GM12878 (cell line): ENCODE measurements at regions not wholly inside any gene's neighbourhood (a gene's known extent, or its start where the extent isn't known, plus 50 kb on each side); places are given as distances from the start of the nearest gene placed in this dataset.

Experiments
- CBFB ChIP-seq: IDR thresholded peaks from 2 replicates; pipeline ENCODE4 v1.6.1; 2016; ENCODE audit warnings: antibody characterized with exemption, low read depth
- CREB1 ChIP-seq: IDR thresholded peaks from 2 replicates; pipeline ENCODE4 v1.6.1; 2012; ENCODE audit warnings: low read depth, mild to moderate bottlenecking, inconsistent platforms
- DPF2 ChIP-seq: fragments of 450-650 bp; IDR thresholded peaks from 2 replicates; pipeline ENCODE4 v1.6.1; 2017; ENCODE audit warnings: mild to moderate bottlenecking
- ETV6 ChIP-seq, 2 experiments: fragments of 450-650 bp in 1 of 2; IDR thresholded peaks in 1 of 2; conservative IDR thresholded peaks in 1 of 2; 2 replicates each; pipeline ENCODE4 v1.6.1; 2014; ENCODE audit warnings: antibody characterized with exemption in 1 of 2, borderline replicate concordance in 1 of 2, low read depth in 1 of 2, mild to moderate bottlenecking in 1 of 2, moderate library complexity in 1 of 2
- EZH2 ChIP-seq: IDR thresholded peaks from 2 replicates; pipeline ENCODE4 v1.6.1; 2012; ENCODE audit warnings: low read depth, mild to moderate bottlenecking, control low read depth, inconsistent platforms, low read length, borderline replicate concordance; ENCODE audit not compliant: control insufficient read depth
- FOXM1 ChIP-seq: IDR thresholded peaks from 2 replicates; pipeline ENCODE4 v1.6.1; 2012; ENCODE audit warnings: low read depth, mild to moderate bottlenecking, inconsistent platforms, low read length, moderate library complexity
- NFYB ChIP-seq: IDR thresholded peaks from 2 replicates; pipeline ENCODE4 v1.6.1; 2011; ENCODE audit warnings: low read depth, mild to moderate bottlenecking, low read length, improper control_type of control experiment, moderate library complexity; ENCODE audit not compliant: insufficient read depth
- PAX8 ChIP-seq: fragments of 450-650 bp; IDR thresholded peaks from 2 replicates; pipeline ENCODE4 v1.6.1; 2017; ENCODE audit warnings: mild to moderate bottlenecking, moderate library complexity
- SMAD5 ChIP-seq: IDR thresholded peaks from 2 replicates; pipeline ENCODE4 v1.6.1; 2016; ENCODE audit warnings: antibody characterized with exemption, low read depth
- YBX1 ChIP-seq: fragments of 450-650 bp; IDR thresholded peaks from 2 replicates; pipeline ENCODE4 v1.6.1; 2016; ENCODE audit warnings: antibody characterized with exemption
- ZSCAN29 ChIP-seq: fragments of 450-650 bp; IDR thresholded peaks from 2 replicates; pipeline ENCODE4 v1.6.1; 2017; ENCODE audit warnings: mild to moderate bottlenecking, moderate library complexity
- TF ChIP-seq, protein P1 (sequence below), 3 experiments: IDR thresholded peaks in 2 of 3; conservative IDR thresholded peaks in 1 of 3; 2 replicates each; pipeline ENCODE4 v1.5.1; 2011; ENCODE audit warnings: low read depth in 3 of 3, low read length in 3 of 3, mild to moderate bottlenecking in 3 of 3, control low read depth in 2 of 3, moderate library complexity in 2 of 3, inconsistent platforms in 1 of 3, mixed read lengths in 1 of 3; ENCODE audit not compliant: control insufficient read depth in 2 of 3, insufficient read depth in 1 of 3; ENCODE audit errors: extremely low read depth in 1 of 3

DNA sequence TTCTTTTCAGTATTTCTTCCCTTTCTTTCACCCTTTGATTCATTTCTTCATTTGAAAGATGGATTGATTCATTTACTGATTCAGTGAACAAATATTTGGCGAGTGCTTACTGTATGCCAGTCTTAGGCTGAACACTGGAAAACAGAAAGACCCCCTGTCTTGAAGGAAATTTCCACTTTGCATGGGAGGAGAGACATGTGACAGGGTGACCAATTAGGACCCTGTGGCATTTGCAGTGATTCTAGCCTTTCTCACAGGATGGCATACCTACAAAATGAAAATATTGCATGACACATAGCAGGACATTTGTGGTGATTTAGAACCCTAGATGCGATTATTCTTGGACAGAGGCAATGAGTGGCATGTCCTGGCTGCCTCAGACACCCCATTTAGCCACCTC lies 407.2 kb upstream of the SGCD start:
- TF ChIP-seq, protein P1, sequence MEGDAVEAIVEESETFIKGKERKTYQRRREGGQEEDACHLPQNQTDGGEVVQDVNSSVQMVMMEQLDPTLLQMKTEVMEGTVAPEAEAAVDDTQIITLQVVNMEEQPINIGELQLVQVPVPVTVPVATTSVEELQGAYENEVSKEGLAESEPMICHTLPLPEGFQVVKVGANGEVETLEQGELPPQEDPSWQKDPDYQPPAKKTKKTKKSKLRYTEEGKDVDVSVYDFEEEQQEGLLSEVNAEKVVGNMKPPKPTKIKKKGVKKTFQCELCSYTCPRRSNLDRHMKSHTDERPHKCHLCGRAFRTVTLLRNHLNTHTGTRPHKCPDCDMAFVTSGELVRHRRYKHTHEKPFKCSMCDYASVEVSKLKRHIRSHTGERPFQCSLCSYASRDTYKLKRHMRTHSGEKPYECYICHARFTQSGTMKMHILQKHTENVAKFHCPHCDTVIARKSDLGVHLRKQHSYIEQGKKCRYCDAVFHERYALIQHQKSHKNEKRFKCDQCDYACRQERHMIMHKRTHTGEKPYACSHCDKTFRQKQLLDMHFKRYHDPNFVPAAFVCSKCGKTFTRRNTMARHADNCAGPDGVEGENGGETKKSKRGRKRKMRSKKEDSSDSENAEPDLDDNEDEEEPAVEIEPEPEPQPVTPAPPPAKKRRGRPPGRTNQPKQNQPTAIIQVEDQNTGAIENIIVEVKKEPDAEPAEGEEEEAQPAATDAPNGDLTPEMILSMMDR (IDR thresholded peaks at IDR 0.05 in 2 of 3, conservative IDR thresholded peaks at IDR 0.05 in 1 of 3; ENCODE audit: control insufficient read depth in 2 of 3, extremely low read depth in 1 of 3, insufficient read depth in 1 of 3, low read depth in 3 of 3, low read length in 3 of 3), result no peak
- TF ChIP-seq EZH2 (no peak), CBFB (no peak), SMAD5 (no peak), FOXM1 (no peak), ZSCAN29 (no peak), DPF2 (no peak), ETV6 (conservative IDR thresholded peaks at IDR 0.05 in 1 of 2, IDR thresholded peaks at IDR 0.05 in 1 of 2; ENCODE audit: borderline replicate concordance in 1 of 2, low read depth in 1 of 2) (no peak), PAX8 (no peak), YBX1 (no peak), CREB1 (no peak), NFYB (no peak)
